RWPE2 (cell line): ENCODE measurements at regions not wholly inside any gene's neighbourhood (a gene's known extent, or its start where the extent isn't known, plus 50 kb on each side); places are given as distances from the start of the nearest gene placed in this dataset.

Source experiments
- ATAC-seq: fragments of 200-7000 bp; cut with Tn5 transposase; 3 replicates; pipeline ENCODE4 v1.9.1; 2021; ENCODE audit warnings: low read depth
- DNase-seq: peaks from one replicate; pipeline ENCODE4 v3.0.0-alpha.2; 2020; ENCODE audit warnings: low spot score
- H3K27ac ChIP-seq: fragments of 450-650 bp; 2 replicates; pipeline ENCODE4 v1.5.1; 2017; ENCODE audit warnings: mild to moderate bottlenecking; ENCODE audit not compliant: poor library complexity, severe bottlenecking
- H3K27me3 ChIP-seq: fragments of 250-450 bp; sonication (Bioruptor Pico); 2 replicates; pipeline ENCODE4 v1.5.1; 2021; ENCODE audit warnings: mild to moderate bottlenecking, moderate library complexity; ENCODE audit not compliant: insufficient read depth, poor library complexity, severe bottlenecking
- H3K36me3 ChIP-seq: fragments of 250-450 bp; sonication (Bioruptor Pico); 2 replicates; pipeline ENCODE4 v1.5.1; 2020; ENCODE audit warnings: low read depth, mild to moderate bottlenecking, moderate library complexity
- H3K4me1 ChIP-seq: fragments of 250-450 bp; sonication (Bioruptor Pico); 2 replicates; pipeline ENCODE4 v1.5.1; 2021; ENCODE audit warnings: mild to moderate bottlenecking, moderate library complexity; ENCODE audit not compliant: insufficient read depth, poor library complexity, severe bottlenecking
- H3K4me3 ChIP-seq: fragments of 250-450 bp; sonication (Bioruptor Pico); 2 replicates; pipeline ENCODE4 v1.5.1; 2021; ENCODE audit warnings: mild to moderate bottlenecking, moderate library complexity; ENCODE audit not compliant: severe bottlenecking
- H3K9me3 ChIP-seq: fragments of 250-450 bp; sonication (Bioruptor Pico); 2 replicates; pipeline ENCODE4 v1.5.1; 2021; ENCODE audit warnings: mild to moderate bottlenecking, moderate library complexity; ENCODE audit not compliant: severe bottlenecking
- TF ChIP-seq, protein P1 (sequence below): fragments of 450-650 bp; IDR thresholded peaks from one replicate; pipeline ENCODE4 v1.5.1; 2017; ENCODE audit warnings: mild to moderate bottlenecking, moderate library complexity; ENCODE audit not compliant: poor library complexity, severe bottlenecking

DNA sequence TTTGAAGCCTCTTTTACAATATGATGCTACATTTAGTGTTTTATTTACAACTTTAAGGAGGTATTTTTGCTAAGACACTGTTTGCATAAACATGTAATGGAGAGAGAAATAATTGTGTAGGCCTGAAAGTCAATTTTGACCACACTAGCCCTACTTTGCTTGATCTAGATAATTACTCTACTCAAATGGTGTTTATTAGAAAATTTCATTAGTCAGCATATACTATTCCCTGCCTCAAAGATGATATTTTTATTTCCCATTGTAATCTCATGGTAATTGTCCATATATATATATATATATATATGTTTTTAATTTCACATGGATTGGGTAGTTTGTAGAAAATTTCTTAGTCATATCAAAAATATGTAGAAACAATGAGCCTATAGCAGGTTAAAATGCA is 632.2 kb downstream of the SATB2 start:
- no peak overlapping the region for H3K27ac ChIP-seq
- TF ChIP-seq, protein P1, sequence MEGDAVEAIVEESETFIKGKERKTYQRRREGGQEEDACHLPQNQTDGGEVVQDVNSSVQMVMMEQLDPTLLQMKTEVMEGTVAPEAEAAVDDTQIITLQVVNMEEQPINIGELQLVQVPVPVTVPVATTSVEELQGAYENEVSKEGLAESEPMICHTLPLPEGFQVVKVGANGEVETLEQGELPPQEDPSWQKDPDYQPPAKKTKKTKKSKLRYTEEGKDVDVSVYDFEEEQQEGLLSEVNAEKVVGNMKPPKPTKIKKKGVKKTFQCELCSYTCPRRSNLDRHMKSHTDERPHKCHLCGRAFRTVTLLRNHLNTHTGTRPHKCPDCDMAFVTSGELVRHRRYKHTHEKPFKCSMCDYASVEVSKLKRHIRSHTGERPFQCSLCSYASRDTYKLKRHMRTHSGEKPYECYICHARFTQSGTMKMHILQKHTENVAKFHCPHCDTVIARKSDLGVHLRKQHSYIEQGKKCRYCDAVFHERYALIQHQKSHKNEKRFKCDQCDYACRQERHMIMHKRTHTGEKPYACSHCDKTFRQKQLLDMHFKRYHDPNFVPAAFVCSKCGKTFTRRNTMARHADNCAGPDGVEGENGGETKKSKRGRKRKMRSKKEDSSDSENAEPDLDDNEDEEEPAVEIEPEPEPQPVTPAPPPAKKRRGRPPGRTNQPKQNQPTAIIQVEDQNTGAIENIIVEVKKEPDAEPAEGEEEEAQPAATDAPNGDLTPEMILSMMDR: no peak
- no peak for ATAC-seq

DNA sequence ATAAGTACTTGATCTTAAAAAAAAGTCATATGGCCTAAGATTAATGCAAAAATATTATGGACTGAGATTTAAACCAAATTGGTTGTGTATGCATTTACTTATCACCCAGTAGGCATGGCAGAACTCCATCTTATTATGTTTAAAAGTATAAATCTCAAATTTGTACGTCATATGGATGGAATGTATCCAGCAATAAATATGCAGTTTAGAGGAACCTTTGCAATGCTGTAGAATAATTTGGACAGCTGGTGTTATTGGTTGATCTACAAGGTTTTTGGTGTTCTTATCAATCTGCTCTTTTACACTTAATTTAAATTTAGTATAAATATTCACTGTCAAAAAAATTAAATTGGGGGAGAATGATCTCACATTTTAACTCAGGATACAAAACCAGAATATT is 640.2 kb downstream of the SATB2 start:
- TF ChIP-seq, protein P1: no peak
- H3K4me3 ChIP-seq: no peak overlapping the region
- no peak overlapping the region for H3K27ac ChIP-seq
- no peak for DNase-seq
- no peaks in the 10 kb centered on the region for H3K36me3 ChIP-seq
- H3K9me3 ChIP-seq: no peaks in the 10 kb centered on the region
- ATAC-seq: no peak
- H3K27me3 ChIP-seq: no peaks in the 10 kb centered on the region
- peaks cover 2% of the 10 kb centered on the region for H3K4me1 ChIP-seq

More for the DNA sequence above, 632.2 kb downstream of the SATB2 start:
- no peak for DNase-seq
- H3K4me3 ChIP-seq: no peak overlapping the region
- no peaks in the 10 kb centered on the region for H3K4me1 ChIP-seq
- H3K9me3 ChIP-seq: no peaks in the 10 kb centered on the region
- H3K36me3 ChIP-seq: no peaks in the 10 kb centered on the region
- no peaks in the 10 kb centered on the region for H3K27me3 ChIP-seq

DNA sequence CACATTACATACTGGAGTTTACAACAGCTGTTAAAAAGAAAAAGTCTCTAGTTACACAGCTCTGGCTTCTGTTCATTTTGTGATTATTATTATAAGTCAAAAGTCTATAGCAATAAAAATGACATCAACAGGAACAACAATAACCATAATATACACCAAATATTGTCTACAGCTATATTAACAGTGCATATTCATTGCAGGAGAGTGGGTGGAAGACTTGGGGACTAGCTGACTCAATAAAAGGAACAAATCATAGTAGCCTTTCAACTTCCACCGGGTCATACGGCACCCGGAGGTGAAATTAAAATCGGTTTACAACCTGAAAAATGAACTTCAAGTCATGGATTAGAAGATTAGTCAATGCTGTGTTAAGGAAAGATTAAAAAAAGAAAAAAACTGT is 642.1 kb downstream of the SATB2 start:
- no peak for DNase-seq
- Histone ChIP-seq H3K27me3 (no peaks in the 10 kb centered on the region), H3K9me3 (no peaks in the 10 kb centered on the region), H3K4me3 (no peak overlapping the region), H3K4me1 (peaks cover 3% of the 10 kb centered on the region), H3K36me3 (no peaks in the 10 kb centered on the region), H3K27ac (no peak overlapping the region)
- TF ChIP-seq, protein P1: no peak
- ATAC-seq: no peak

DNA sequence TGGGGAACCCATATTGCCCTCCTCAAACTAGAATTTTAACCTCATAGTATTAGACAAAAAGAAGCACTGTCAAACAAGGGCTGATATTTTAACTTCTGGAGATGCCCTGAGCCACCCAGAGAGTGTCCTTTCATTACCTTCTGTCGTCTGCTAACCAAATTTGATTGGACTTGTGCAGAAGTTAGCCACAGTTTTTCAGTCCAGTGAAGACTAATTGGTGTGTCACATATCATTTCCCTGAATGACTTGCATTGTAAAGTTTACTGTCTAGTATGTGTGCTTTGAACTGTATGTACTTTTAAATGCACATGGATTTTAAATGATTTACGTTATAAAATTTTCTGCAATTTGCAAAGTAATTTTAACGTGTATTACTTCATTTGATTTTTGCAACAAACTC is 646.5 kb downstream of the SATB2 start:
- ATAC-seq: no peak
- H3K9me3 ChIP-seq: no peaks in the 10 kb centered on the region

DNA sequence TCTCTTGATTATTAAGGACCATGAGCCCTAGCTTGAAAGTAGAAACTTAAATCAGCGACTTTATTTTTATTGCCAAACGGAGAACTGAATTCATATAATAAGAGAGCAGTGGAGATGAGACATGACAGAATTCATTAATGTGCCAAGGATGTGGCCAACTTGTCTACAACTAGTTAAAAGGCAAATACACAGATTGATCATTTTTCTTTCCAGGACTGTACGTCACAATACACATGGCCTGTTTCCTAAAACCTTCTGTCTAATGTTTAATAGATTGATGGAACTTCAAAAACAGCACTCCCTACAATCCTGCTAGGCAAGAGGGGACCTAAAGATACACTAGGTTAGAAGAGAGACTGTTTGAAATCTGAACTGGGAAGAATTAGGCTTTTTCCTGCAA is 647.8 kb downstream of the SATB2 start:
- no peak for DNase-seq
- no peaks in the 10 kb centered on the region for H3K27me3 ChIP-seq
- no peak for ATAC-seq
- TF ChIP-seq, protein P1: no peak
- no peaks in the 10 kb centered on the region for H3K36me3 ChIP-seq
- H3K9me3 ChIP-seq: no peaks in the 10 kb centered on the region
- no peak overlapping the region for H3K27ac ChIP-seq
- no peak overlapping the region for H3K4me3 ChIP-seq
- peaks cover 3% of the 10 kb centered on the region for H3K4me1 ChIP-seq

More for the DNA sequence above, 646.5 kb downstream of the SATB2 start:
- TF ChIP-seq, protein P1: no peak
- Histone ChIP-seq H3K36me3 (no peaks in the 10 kb centered on the region), H3K27me3 (no peaks in the 10 kb centered on the region), H3K27ac (no peak overlapping the region), H3K4me3 (no peak overlapping the region), H3K4me1 (peaks cover 3% of the 10 kb centered on the region)
- DNase-seq: no peak
